ENCODE measurements at regions not wholly inside any gene's neighbourhood (a gene's known extent, or its start where the extent isn't known, plus 50 kb on each side); places are given as distances from the start of the nearest gene placed in this dataset.

GRCh38 chr20:12733811-12734210 is 275.0 kb upstream of the SPTLC3 start:
- no peak for DNase-seq (ENCODE audit: low read depth in 1 of 2, low spot score in 1 of 2)
- no peak for TF ChIP-seq GABPA (IDR thresholded peaks at IDR 0.05; ENCODE audit: low read depth)
- no peak for TF ChIP-seq REST (IDR thresholded peaks at IDR 0.05; ENCODE audit: insufficient replicate concordance, low read depth)
- TF ChIP-seq CTCF (IDR thresholded peaks at IDR 0.05; ENCODE audit: insufficient read depth, low read length), result no peak
- TF ChIP-seq SPI1 (IDR thresholded peaks at IDR 0.05; ENCODE audit: borderline replicate concordance, low read depth), result no peak
- no peak for TF ChIP-seq POLR2AphosphoS5 (IDR thresholded peaks at IDR 0.05; ENCODE audit: low read depth)

GRCh38 chr20:12737497-12737896 is 271.3 kb upstream of the SPTLC3 start:
- no peak for DNase-seq (ENCODE audit: low read depth in 1 of 2, low spot score in 1 of 2)
- TF ChIP-seq REST (IDR thresholded peaks at IDR 0.05; ENCODE audit: insufficient replicate concordance, low read depth), result no peak
- TF ChIP-seq GABPA (IDR thresholded peaks at IDR 0.05; ENCODE audit: low read depth), result no peak
- Histone ChIP-seq H3K27me3 (ENCODE audit: insufficient read depth, poor library complexity, severe bottlenecking) (no peaks in the 10 kb centered on the region), H3K27ac (replicated peaks) (no peak overlapping the region), H3K4me3 (replicated peaks; ENCODE audit: insufficient read depth, low read length) (no peak overlapping the region)

More at GRCh38 chr20:12733811-12734210, 275.0 kb upstream of the SPTLC3 start:
- Histone ChIP-seq H3K27ac (replicated peaks) (no peak overlapping the region), H3K27me3 (ENCODE audit: insufficient read depth, poor library complexity, severe bottlenecking) (no peaks in the 10 kb centered on the region), H3K4me3 (replicated peaks; ENCODE audit: insufficient read depth, low read length) (no peak overlapping the region)

DNA sequence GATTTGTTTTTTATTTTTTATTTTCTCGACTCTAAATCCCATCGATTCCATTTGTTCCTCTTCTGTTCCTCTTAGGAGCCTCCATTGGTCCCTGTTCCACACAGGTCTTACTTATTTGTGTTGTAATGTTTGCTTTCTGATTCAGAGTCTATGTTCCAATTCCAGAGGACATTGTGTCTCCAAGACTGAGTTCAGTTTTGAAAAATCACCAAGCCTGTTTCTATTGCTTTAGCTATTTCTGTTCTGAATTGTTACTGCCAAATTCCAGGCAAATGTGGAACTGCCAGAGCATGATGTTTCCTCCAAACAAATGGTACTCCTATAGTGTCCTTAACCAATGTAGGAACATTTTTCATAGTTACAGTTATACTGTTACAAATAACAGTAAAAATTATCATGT is 270.9 kb upstream of the SPTLC3 start:
- TF ChIP-seq REST (IDR thresholded peaks at IDR 0.05; ENCODE audit: insufficient replicate concordance, low read depth) (no peak), SPI1 (IDR thresholded peaks at IDR 0.05; ENCODE audit: borderline replicate concordance, low read depth) (no peak), CTCF (IDR thresholded peaks at IDR 0.05; ENCODE audit: insufficient read depth, low read length) (no peak), POLR2AphosphoS5 (IDR thresholded peaks at IDR 0.05; ENCODE audit: low read depth) (no peak)
- DNase-seq (ENCODE audit: low read depth in 1 of 2, low spot score in 1 of 2), result no peak
- Histone ChIP-seq H3K4me3 (replicated peaks; ENCODE audit: insufficient read depth, low read length) (no peak overlapping the region), H3K27ac (replicated peaks) (no peak overlapping the region), H3K27me3 (ENCODE audit: insufficient read depth, poor library complexity, severe bottlenecking) (no peaks in the 10 kb centered on the region)

DNA sequence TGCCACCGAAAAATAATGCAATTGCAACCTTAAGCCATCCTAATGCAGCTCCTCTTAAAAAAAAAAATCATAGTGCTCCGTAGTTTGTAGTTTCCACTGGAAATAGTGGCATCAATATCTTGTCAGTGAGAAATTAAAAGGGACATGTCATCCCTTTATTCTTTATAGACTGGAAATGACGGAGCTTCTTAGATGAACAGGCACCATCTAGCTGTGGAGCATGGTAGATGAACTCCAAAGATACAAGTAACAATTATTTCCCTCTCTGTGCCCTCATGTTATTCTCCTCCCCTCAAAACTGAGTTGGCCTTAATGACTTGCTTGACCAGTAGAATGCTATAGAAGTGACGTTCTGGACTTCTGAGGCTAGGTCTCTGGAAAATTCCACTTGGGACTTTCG is 268.1 kb upstream of the SPTLC3 start:
- Histone ChIP-seq H3K27ac (replicated peaks) (no peak overlapping the region), H3K4me3 (replicated peaks; ENCODE audit: insufficient read depth, low read length) (no peak overlapping the region), H3K27me3 (ENCODE audit: insufficient read depth, poor library complexity, severe bottlenecking) (no peaks in the 10 kb centered on the region)
- no peak for DNase-seq (ENCODE audit: low read depth in 1 of 2, low spot score in 1 of 2)
- no peak for TF ChIP-seq CTCF (IDR thresholded peaks at IDR 0.05; ENCODE audit: insufficient read depth, low read length)
- no peak for TF ChIP-seq SPI1 (IDR thresholded peaks at IDR 0.05; ENCODE audit: borderline replicate concordance, low read depth)
- TF ChIP-seq GABPA (IDR thresholded peaks at IDR 0.05; ENCODE audit: low read depth), result no peak
- no peak for TF ChIP-seq REST (IDR thresholded peaks at IDR 0.05; ENCODE audit: insufficient replicate concordance, low read depth)
- no peak for TF ChIP-seq POLR2AphosphoS5 (IDR thresholded peaks at IDR 0.05; ENCODE audit: low read depth)

Data from HL-60 (cell line).